GM18870 (cell line): ENCODE measurements at regions not wholly inside any gene's neighbourhood (a gene's known extent, or its start where the extent isn't known, plus 50 kb on each side); places are given as distances from the start of the nearest gene placed in this dataset.
A peak's percentile ranks its signal among the peaks of the same experiment; 100 is the strongest.
"Not testable (repeated sequence)": the region's sequence is repeated elsewhere in the genome, so short reads cannot be mapped to it uniquely, and the experiment has no call there.

Experiments
- ATAC-seq: cut with Tn5 transposase; IDR thresholded peaks from one replicate; pipeline ENCODE4 v1.9.1; 2021; ENCODE audit warnings: moderate library complexity; ENCODE audit not compliant: unreplicated experiment

GRCh38 chr11:42906226-42906625 lies 405.6 kb upstream of the API5 start:
- ATAC-seq = no peak

DNA sequence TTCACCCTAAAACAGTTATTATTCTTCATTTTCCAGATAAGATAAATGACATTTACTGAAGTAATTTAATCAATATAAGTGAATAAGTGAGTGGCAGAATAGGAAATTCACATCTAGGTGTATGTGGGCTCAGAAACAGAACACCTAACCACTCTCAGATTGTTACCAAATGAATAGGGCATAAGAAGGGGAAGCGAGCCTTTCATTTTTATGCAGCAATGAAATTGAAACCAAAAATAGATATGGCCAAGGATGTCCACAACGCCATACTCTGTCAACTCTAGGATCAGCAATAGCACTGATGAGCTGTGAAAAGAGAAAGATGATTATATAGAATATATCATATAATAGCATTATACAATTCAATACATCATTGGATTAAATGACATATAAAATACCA lies 398.1 kb upstream of the API5 start:
- ATAC-seq = peak; percentile 93

DNA sequence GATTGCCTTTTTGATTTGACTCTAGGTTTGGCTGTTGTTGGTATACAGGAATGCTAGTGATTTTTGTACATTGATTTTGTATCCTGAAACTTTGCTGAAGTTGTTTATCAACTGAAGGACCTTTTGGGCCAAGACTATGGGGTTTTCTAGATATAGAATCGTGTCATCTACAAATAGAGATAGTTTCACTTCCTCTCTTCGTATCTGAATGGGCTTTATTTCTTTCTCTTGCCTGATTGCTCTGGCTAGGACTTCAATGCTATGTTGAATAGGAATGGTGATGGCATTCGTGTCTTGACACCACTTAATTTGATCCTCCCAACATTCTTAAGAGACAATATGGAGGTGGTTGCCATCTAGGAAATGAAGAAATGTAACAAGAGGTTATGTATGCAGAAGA lies 388.1 kb upstream of the API5 start:
- no peak for ATAC-seq

- no peak for ATAC-seq
Measured at GRCh38 chr11:42925916-42926315, 385.9 kb upstream of the API5 start.

- no peak for ATAC-seq
Measured at GRCh38 chr11:42947405-42947804, 364.4 kb upstream of the API5 start.

DNA sequence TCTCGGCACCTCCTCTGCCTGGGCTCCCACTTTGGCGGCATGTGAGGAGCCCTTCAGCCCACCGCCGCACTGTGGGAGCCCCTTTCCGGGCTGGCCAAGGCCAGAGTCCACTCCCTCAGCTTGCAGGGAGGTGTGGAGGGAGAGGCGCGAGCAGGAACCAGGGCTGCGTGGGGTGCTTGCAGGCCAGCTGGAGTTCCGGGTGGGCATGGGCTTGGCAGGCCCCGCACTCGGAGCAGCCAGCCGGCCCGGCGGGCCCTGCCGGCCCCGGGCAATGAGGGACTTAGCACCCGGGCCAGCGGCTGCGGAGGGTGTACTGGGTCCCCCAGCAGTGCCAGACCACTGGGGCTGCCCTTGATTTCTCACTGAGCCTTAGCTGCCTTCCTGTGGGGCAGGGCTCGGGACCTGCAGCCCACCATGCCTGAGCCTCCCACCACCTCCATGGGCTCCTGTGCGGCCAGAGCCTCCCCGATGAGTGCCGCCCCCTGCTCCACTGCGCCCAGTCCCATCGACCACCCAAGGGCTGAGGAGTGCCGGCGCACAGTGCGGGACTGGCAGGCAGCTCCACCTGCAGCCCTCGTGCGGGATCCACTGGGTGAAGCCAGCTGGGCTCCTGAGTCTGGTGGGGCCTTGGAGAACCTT lies 361.9 kb upstream of the API5 start:
- not testable (repeated sequence) for ATAC-seq

DNA sequence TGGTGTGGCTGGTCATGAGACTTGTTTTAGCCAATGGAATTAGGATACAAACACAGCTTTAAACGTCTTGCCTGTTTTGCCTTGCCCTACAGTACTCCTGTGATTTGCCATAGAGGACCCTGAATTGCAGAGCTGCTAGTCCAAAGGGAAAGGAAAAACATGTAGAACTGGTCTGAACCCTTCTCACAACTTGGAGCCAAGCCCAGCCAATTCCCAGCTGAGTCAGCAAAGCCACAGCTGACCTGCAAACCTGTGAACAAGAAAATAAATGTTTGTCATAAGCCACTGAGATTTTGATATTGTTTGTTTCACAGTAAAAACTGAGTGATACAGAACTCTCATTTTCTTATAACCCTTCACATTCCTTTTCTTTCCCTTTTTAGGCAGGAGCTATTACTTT lies 360.5 kb upstream of the API5 start:
- no peak for ATAC-seq

DNA sequence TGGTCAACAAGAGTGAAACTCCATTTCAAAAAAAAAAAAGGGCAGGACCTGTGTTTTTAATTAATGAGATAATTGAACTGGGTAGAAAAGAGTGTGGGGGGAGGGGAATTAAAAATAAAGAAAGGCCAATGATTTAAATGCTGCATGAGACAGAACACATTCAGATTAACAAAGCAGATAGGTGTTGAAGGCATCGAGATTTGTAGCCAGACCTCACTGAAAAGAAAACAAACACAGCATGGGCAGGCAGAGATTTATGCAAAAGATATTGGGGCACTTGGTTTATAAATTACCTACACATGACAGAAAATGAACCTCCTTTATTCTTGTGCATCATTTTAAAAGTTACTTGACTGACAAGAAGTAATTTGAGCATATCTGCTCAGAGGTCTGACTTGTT lies 354.0 kb upstream of the API5 start:
- no peak for ATAC-seq

DNA sequence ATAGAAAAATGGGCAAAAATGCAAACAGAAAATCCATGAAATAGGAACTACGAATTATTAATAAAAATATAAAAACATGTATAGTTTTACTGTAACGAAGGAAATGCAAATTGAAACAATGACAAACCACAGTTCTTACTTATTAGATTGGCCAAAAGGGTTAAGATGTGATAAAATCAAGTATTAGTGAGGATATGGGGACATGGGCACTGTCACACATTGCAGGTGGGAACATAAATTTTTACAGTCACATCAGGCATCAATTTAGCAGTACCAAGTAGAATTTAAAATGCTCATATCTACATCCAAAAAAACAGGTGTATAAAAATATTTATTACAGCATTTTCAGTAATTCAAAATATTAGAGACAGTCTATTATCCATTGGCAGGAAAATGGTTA lies 353.2 kb upstream of the API5 start:
- ATAC-seq = no peak

- ATAC-seq = no peak
Measured at GRCh38 chr11:42960521-42961088, 351.2 kb upstream of the API5 start.

DNA sequence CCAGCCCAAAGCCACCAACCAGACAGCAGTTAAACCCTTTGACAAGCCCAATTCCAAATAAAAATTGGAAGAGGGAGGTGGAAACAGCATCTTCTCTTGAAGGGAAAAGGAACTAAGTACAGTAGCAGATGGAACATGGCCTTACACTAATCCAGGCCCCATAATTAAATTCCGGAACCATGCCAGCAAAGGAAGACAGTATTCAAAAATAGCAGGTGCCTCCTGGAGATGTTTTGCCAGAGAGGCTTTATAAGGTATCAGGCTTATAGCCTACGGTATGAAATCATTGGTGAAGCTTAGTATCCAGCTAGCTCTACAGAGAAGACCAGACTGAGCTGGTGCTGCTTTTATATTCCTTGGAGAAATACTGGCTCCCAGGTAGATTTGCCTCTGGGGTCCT lies 344.1 kb upstream of the API5 start:
- no peak for ATAC-seq

GRCh38 chr11:42972741-42973140 lies 339.1 kb upstream of the API5 start:
- no peak for ATAC-seq

DNA sequence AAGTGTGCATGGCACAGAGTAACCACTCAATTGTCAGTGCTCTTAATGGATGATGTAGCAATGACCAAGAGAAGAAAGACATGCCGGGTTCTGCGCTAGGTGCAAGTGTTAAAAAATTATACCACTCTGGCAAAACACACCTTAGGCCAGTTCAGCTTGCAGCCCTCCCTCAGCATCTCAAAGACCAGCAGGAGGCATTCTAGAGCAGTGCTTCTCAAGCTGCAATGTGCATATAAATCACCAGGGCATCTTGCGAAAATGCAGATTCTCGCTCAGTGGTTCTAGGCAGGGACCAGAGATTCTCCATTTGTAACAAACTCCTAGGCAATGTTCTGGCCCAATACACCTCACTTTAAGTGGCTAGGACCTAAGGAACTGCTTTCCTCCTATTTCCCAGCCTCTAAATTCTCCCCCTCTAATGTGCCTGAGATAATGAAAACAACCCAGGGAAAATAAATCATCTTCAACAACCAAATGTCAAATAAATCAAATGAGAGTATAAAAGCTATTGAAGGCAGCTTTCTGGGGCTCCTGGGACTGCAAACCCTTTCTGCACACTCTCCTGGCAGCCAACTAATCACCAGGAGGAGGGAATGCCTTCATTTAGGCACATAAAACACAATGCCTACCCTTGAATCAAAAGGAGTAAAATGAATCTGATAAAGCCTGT lies 337.2 kb upstream of the API5 start:
- ATAC-seq = no peak

GRCh38 chr11:42975180-42975529 lies 336.6 kb upstream of the API5 start:
- ATAC-seq = no peak

- ATAC-seq = no peak
Measured at GRCh38 chr11:42976636-42977217, 335.1 kb upstream of the API5 start.

- no peak for ATAC-seq
Measured at GRCh38 chr11:42992594-42992993, 319.2 kb upstream of the API5 start.

GRCh38 chr11:42996421-42997307 lies 315.1 kb upstream of the API5 start:
- ATAC-seq = no peak

DNA sequence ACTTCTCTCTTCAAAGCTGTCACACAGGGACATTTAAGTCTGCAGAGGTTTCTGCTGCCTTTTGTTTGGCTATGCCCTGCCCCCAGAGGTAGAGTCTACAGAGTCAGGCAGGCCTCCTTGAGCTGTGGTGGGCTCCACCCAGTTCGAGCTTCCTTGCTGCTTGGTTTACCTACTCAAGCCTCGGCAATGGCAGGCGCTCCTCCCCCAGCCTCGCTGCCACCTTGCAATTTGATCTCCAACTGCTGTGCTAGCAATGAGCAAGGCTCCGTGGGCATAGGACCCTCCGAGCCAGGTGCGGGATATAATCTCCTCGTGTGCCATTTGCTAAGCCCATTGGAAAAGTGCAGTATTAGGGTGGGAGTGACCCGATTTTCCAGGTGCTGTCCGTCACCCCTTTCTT lies 306.9 kb upstream of the API5 start:
- not testable (repeated sequence) for ATAC-seq

GRCh38 chr11:43010042-43010441 lies 301.8 kb upstream of the API5 start:
- ATAC-seq = no peak

DNA sequence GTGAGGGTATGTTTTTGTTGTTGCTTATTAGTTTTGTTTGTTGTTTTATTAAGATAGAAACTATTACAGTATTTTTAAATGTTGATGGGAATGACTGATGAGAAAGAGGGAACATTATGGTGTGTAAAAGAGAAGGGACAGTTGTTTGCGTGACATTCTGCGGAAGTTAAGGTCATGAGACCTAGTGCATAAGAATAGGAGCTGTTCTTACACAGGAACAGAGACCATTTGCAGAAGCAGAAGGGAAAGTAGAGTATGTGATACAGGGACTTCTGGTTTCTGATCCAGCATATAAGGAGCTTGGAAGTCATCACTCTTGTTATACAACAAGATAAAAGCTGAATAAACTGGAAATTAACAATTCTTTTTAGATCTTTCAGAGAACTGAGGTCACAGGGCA lies 299.2 kb upstream of the API5 start:
- no peak for ATAC-seq

- ATAC-seq = no peak
Measured at GRCh38 chr11:43021466-43021865, 290.3 kb upstream of the API5 start.
